Stomach (tissue), 8 donors: ENCODE measurements at regions not wholly inside any gene's neighbourhood (a gene's known extent, or its start where the extent isn't known, plus 50 kb on each side); places are given as distances from the start of the nearest gene placed in this dataset.

Source experiments
- DNase-seq, 2 donors: peaks; one replicate each; pipeline versions ENCODE4 v3.0.0 to v3.0.0-alpha.2; 2013 to 2019
- H3K27ac ChIP-seq, 5 donors: fragments of 200-600 bp in 4 of 5; sonication (generic) in 4 of 5; one replicate each; pipeline ENCODE4 v1.5.1; 2013 to 2019; ENCODE audit warnings: mild to moderate bottlenecking in 1 of 5, moderate library complexity in 1 of 5
- H3K27me3 ChIP-seq, 3 donors: fragments of 200-600 bp; sonication (generic); one replicate each; pipeline ENCODE4 v1.5.1; 2017 to 2019; ENCODE audit warnings: mixed run types in 1 of 3
- H3K36me3 ChIP-seq, 4 donors: fragments of 200-600 bp; sonication (generic); 1 replicate in 3 of 4; 2 replicates in 1 of 4; pipeline ENCODE4 v1.5.1; 2016 to 2019
- H3K4me1 ChIP-seq, 4 donors: fragments of 200-600 bp; sonication (generic); one replicate each; pipeline ENCODE4 v1.5.1; 2016 to 2019
- H3K4me3 ChIP-seq, 4 donors: fragments of 200-600 bp; sonication (generic) in 3 of 4; one replicate each; pipeline ENCODE4 v1.5.1; 2016 to 2019; ENCODE audit warnings: mild to moderate bottlenecking in 1 of 4
- H3K9me3 ChIP-seq, 4 donors: fragments of 200-600 bp; sonication (generic); one replicate each; pipeline ENCODE4 v1.5.1; 2016 to 2019
- EP300 ChIP-seq: sonication (generic); formaldehyde crosslinking; IDR thresholded peaks from one replicate; pipeline ENCODE4 v1.6.1; 2017; ENCODE audit warnings: antibody characterized with exemption
- POLR2A ChIP-seq, 4 donors: fragments of 450-650 bp; IDR thresholded peaks; one replicate each; pipeline ENCODE4 v1.6.1; 2016; ENCODE audit warnings: antibody characterized with exemption in 4 of 4, control low read depth in 2 of 4, mild to moderate bottlenecking in 1 of 4, moderate library complexity in 1 of 4
- POLR2AphosphoS5 ChIP-seq, 3 donors: sonication (generic); formaldehyde crosslinking; IDR thresholded peaks; one replicate each; pipeline ENCODE4 v1.6.1; 2016; ENCODE audit warnings: antibody characterized with exemption in 3 of 3
- WGBS, 5 donors: extraction: QIAGEN DNeasy Blood & Tissue Kit in 3 of 5; methylation state at CpG; one replicate each; pipeline versions ENCODE4 v1.1.5 to v1.1.7; 2013 to 2018; 5-methylcytosine and 5-hydroxymethylcytosine counted together
- intact Hi-C: fragments of 100-400 bp; cut with DNase I; formaldehyde crosslinking; loops from one replicate; pipeline ENCODE4 v1.15.1; 2023; ENCODE audit warnings: low total_unique reads
- TF ChIP-seq, protein P1 (sequence below), 7 experiments: fragments of 450-650 bp in 4 of 7; fragments of 200-600 bp in 3 of 7; sonication (generic) in 3 of 7; IDR thresholded peaks; one replicate each; pipeline ENCODE4 v1.5.1; 2016 to 2019; ENCODE audit warnings: antibody characterized with exemption in 7 of 7, control low read depth in 2 of 7, mild to moderate bottlenecking in 1 of 7
- donor health status: healthy with polysubstance abuse.
- donor health status: Bipolar disorder and iron deficiency.
- donor health status: healthy.

- intact Hi-C loops = no loop called here
- Histone ChIP-seq H3K4me3 (no peak overlapping the region), H3K9me3 (peaks cover 0 to 16% (median 11%) of the 10 kb centered on the region in 4 donors), H3K27me3 (no peaks in the 10 kb centered on the region), H3K27ac (no peak overlapping the region), H3K4me1 (peaks cover 0 to 9% (median 0%) of the 10 kb centered on the region in 4 donors), H3K36me3 (no peaks in the 10 kb centered on the region)
- 76 to 91% (median 86%) methylated on average over 2 of the region's 2 CpGs for WGBS, 5 donors
- TF ChIP-seq POLR2AphosphoS5 (IDR thresholded peaks at IDR 0.05) = no peak
- TF ChIP-seq, protein P1, sequence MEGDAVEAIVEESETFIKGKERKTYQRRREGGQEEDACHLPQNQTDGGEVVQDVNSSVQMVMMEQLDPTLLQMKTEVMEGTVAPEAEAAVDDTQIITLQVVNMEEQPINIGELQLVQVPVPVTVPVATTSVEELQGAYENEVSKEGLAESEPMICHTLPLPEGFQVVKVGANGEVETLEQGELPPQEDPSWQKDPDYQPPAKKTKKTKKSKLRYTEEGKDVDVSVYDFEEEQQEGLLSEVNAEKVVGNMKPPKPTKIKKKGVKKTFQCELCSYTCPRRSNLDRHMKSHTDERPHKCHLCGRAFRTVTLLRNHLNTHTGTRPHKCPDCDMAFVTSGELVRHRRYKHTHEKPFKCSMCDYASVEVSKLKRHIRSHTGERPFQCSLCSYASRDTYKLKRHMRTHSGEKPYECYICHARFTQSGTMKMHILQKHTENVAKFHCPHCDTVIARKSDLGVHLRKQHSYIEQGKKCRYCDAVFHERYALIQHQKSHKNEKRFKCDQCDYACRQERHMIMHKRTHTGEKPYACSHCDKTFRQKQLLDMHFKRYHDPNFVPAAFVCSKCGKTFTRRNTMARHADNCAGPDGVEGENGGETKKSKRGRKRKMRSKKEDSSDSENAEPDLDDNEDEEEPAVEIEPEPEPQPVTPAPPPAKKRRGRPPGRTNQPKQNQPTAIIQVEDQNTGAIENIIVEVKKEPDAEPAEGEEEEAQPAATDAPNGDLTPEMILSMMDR (IDR thresholded peaks at IDR 0.05) = peak in 2 of 7 experiments; percentile 18 to 23
- DNase-seq = no peak
Observed at GRCh38 chr2:172200495-172201085, 97.9 kb upstream of the DLX2 start.

GRCh38 chr2:172204309-172204708, 101.6 kb upstream of the DLX2 start:
- TF ChIP-seq POLR2A (IDR thresholded peaks at IDR 0.05) (no peak), POLR2AphosphoS5 (IDR thresholded peaks at IDR 0.05) (no peak), EP300 (no peak)
- TF ChIP-seq, protein P1 (IDR thresholded peaks at IDR 0.05) = no peak
- Histone ChIP-seq H3K36me3 (no peaks in the 10 kb centered on the region), H3K4me3 (no peak overlapping the region), H3K4me1 (peaks cover 0 to 10% (median 0%) of the 10 kb centered on the region in 4 donors), H3K27ac (no peak overlapping the region), H3K27me3 (no peaks in the 10 kb centered on the region), H3K9me3 (peaks cover 0 to 15% (median 11%) of the 10 kb centered on the region in 4 donors)
- no peak for DNase-seq
- intact Hi-C loops = no loop called here
- WGBS, 5 donors = 88 to 97% (median 95%) methylated on average over 7 of the region's 7 CpGs

- Histone ChIP-seq H3K27me3 (no peaks in the 10 kb centered on the region), H3K36me3 (no peaks in the 10 kb centered on the region), H3K9me3 (peaks cover 0 to 10% (median 8%) of the 10 kb centered on the region in 4 donors), H3K4me1 (peaks cover 0 to 15% (median 0%) of the 10 kb centered on the region in 4 donors), H3K4me3 (no peak overlapping the region), H3K27ac (no peak overlapping the region)
- intact Hi-C loops = no loop called here
- WGBS, 5 donors = 84 to 91% (median 90%) methylated on average over 2 of the region's 2 CpGs
- TF ChIP-seq POLR2AphosphoS5 (IDR thresholded peaks at IDR 0.05) = no peak
- TF ChIP-seq POLR2A (IDR thresholded peaks at IDR 0.05) = no peak
- TF ChIP-seq, protein P1 (IDR thresholded peaks at IDR 0.05) = no peak
- TF ChIP-seq EP300 = no peak
- DNase-seq = no peak
Observed at GRCh38 chr2:172204762-172205161, 102.1 kb upstream of the DLX2 start.

GRCh38 chr2:172205292-172205691, 102.6 kb upstream of the DLX2 start:
- Histone ChIP-seq H3K27me3 (no peaks in the 10 kb centered on the region), H3K36me3 (no peaks in the 10 kb centered on the region), H3K4me1 (peaks cover 0 to 15% (median 0%) of the 10 kb centered on the region in 4 donors), H3K4me3 (no peak overlapping the region), H3K27ac (no peak overlapping the region), H3K9me3 (peaks cover 0 to 5% (median 3%) of the 10 kb centered on the region in 4 donors)
- 60 to 83% (median 70%) methylated on average over 4 of the region's 4 CpGs for WGBS, 5 donors
- intact Hi-C loops = no loop called here
- no peak for TF ChIP-seq EP300
- TF ChIP-seq, protein P1 (IDR thresholded peaks at IDR 0.05) = no peak
- TF ChIP-seq POLR2AphosphoS5 (IDR thresholded peaks at IDR 0.05) = no peak
- no peak for TF ChIP-seq POLR2A (IDR thresholded peaks at IDR 0.05)
- DNase-seq = no peak
